HG02981 (cell line): ENCODE measurements at regions not wholly inside any gene's neighbourhood (a gene's known extent, or its start where the extent isn't known, plus 50 kb on each side); places are given as distances from the start of the nearest gene placed in this dataset.
"Not testable (repeated sequence)": the region's sequence is repeated elsewhere in the genome, so short reads cannot be mapped to it uniquely, and the experiment has no call there.

ENCODE experiments used
- ATAC-seq: cut with Tn5 transposase; IDR thresholded peaks from one replicate; pipeline ENCODE4 v1.9.1; 2021; ENCODE audit warnings: mild to moderate bottlenecking, moderate library complexity; ENCODE audit not compliant: unreplicated experiment

DNA sequence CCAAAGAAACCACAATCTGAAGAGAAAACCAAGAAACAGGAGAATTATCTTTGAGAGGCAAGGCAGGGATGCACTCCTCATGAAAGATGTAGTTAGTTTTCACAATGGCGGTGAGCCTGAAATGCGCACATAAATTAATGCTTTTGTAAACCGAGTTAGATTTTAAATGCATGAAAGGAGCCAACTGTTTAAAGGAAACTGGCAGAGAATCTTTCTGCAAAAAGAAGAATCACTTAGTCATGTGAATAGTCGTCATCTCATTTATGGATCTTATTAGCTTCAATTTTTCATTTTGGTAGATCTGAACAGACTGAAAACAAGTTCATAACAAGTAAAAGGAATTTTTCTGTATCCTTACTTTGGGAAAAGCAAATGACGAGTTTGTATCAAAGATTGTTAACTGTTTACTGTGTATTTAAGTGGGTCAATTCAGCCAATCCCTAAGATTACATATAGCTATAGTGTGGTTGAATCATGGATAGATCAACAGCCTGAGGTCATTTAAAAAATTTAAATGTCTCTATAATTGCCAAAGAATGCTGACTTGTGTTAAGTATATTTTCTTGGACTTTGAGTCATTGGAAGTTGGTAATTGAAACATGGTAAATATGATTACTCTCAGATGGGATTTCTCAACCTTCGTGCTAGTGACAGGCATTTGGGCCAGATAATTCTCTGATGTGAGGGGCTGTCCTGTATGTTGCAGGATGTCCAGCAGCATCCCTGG lies 226.6 kb upstream of the KAZN start:
- no peak for ATAC-seq

DNA sequence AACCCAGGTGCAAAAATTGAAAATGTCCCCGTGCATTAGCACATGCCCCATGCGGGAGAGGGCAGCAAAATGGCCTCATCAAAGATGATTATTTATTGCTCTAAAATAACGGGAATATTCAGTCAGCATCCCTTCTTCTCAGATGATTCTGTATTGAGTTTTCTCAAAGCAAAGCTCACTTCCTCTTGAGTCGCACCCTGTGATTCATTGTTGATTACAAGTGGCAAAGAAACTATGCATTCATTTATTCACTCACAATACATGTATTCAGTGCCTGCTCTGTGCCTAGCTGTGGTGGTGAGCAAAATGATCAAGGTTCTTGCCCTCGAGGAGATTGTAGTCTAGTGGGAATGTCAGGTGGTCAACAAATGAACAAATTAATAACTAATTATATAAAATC lies 226.0 kb upstream of the KAZN start:
- ATAC-seq, result no peak

DNA sequence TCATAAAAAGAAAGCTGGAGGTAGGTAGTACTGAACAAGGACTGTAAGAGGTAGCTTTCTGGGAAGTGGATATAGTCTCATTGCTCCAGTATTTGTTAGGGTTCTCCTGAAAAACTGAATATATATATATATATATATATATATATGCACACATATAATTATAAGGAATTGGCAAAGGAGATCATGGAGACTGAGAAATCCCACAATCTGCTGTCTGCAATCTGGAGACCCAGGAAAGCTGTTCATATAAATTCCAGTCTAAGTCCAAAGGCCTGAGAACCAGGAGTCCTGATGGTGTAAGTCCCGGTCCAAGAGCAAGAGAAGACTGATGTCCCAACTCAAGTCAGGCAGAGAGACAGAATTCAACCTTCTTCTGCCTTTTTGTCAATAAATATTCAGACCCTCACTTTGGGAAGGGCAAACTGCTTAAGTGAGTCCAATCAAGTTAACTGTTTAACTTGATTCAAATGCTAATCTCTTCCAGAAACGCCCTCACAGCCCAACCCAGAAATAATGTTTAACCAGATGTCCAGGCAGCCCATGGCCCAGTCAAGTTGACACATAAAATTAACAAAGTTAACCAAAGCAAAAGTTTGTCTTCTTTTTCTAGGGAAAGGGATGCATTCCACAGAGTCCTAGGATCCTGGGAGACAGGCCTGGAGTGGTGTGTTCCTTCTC lies 225.3 kb upstream of the KAZN start:
- no peak for ATAC-seq

DNA sequence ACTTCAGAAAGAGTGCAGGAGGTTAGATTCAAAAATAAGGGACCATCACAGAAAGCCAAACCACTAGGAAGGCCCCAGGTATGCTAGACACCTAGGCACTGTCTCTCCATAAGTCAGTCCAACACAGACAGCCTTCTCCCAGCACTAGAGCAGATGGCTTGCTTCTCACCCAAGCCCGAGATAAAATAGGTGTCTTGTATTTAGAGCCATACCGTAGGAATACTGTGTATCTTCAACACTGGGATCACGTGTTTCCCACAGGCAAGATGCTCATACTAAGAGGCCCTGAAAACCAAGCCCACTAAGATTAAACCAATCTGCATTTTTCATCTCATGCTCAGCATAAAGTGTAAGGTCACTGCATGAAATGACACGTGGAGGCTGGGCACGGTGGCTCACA lies 223.3 kb upstream of the KAZN start:
- no peak for ATAC-seq

DNA sequence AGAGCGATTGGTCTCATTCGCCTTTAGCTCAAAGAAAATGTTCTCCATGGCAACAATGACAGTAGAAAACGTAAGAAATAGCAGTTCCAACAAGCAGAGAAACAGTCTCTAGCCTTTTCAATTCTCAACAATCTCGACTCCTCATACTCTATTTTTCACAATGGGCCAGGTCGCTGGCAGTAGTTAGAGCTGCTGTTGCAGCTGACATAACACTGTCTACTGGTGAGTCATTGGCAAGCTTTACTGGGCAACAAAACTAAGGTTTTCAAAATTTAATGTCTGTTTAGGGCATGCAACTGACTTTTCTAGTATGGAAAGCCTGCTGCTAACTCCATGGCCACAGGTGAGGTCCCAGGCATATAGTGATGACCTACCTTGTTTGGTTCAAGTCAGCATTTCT lies 221.1 kb upstream of the KAZN start:
- no peak for ATAC-seq

- no peak for ATAC-seq
Measured at GRCh38 chr1:14380408-14380807, 218.1 kb upstream of the KAZN start.

GRCh38 chr1:14390816-14391215 lies 207.7 kb upstream of the KAZN start:
- ATAC-seq, result no peak

DNA sequence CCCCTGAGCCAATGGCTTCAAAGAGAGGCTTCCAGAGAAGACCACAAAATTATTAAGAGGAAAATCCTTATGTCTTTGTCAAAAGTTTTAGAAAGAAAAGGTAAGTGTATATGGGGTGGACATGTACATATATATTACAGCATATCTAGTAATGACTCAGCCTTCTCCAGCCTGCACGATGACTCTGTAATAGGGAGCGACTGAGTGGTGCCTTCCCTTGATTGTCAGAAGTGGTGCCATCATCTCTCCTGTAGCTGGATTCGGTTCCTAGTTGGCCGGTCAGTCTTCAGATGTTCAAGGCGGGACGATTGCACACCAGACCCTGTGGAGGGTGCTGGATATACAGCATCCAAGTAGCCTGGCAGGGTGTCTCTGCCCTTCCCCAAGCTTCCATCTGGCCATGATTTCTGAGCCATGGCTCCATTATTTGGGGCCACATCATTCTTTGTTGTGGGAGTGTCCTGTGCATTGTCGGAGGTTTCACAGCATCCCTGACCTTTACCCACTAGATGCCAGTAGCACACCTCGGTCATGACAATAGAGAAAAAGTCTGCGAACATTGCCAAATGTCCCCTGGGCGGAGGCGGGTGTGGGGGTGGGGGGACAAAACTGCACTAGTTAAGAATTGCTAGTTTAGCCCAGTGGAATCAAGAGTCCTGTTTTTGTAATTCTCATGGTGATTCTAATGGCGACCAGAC lies 206.2 kb upstream of the KAZN start:
- no peak for ATAC-seq

GRCh38 chr1:14392859-14393365 lies 205.6 kb upstream of the KAZN start:
- no peak for ATAC-seq

- no peak for ATAC-seq
Measured at GRCh38 chr1:14396100-14396499, 202.4 kb upstream of the KAZN start.

GRCh38 chr1:14403961-14404645 lies 194.4 kb upstream of the KAZN start:
- ATAC-seq, result no peak

GRCh38 chr1:14404862-14405301 lies 193.6 kb upstream of the KAZN start:
- no peak for ATAC-seq

DNA sequence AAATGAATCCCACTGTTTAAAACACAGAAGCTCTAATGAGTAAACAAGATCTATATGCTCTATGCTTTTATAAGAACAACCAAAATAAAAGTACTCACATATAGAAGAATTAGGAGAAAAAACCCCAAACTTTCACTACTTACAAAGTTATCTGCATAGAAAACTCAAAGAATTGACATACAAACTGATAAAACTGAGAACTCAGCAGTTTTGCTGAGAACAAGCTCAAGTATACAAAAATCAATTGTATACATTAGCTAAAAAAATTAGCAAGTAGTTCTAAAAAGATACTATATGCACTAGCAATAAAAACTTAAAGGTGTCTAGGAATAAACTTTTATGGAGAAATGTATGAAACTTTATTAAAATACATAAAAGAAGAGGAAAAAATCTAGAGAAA lies 186.2 kb upstream of the KAZN start:
- no peak for ATAC-seq

DNA sequence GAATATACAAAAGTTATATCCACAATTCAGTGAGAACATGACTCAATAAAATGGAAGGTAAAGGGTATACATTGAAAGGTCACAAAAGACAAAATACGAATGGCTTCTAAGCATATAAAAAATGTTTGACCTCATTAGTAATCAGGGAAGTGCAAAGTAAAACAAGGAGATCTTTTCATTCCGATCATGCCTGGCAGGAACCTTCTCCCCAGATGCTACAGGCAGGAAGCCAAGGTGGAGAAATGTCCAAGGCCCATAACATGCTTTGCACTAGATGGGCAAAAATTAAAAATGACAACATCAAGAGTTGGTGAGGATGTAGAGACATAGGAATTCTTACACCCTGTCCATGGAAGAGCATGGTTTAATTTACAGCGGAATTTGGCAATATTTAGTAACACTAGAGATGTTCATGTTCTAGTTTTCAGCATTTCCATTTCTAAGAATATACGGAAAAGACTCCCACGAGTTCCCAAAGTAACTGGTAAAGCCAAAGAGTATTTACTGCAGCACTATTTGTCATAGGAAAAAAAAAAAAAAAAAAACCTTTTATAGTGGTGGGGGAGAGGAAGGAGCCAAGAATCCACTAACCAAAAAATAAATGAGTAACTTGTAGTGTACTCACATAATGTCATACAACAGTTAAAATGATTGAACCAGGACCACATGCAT lies 184.5 kb upstream of the KAZN start:
- no peak for ATAC-seq

DNA sequence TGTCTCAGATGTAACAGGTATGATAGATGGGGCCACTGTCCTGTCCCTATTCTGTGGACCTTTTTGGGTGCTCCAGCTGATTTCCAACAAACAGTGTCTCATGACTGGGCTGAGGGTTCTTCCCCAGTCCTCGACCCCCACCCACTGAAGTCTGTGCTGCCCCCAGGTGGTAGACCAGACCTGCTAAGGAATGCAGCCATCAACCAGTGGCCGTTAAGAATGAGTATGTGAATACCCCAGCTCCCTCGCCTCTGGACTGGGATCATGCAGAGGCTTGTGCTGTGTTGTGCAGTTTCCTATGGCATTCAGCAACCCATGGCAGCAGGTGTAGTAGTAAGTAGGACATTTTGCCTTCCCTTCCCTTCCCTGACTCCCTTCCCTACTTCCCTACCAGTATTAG lies 183.1 kb upstream of the KAZN start:
- no peak for ATAC-seq

GRCh38 chr1:14419778-14420218 lies 178.7 kb upstream of the KAZN start:
- not testable (repeated sequence) for ATAC-seq

- no peak for ATAC-seq
Measured at GRCh38 chr1:14420686-14421085, 177.8 kb upstream of the KAZN start.

- no peak for ATAC-seq
Measured at GRCh38 chr1:14421295-14421976, 177.0 kb upstream of the KAZN start.

- no peak for ATAC-seq
Measured at GRCh38 chr1:14421977-14422609, 176.4 kb upstream of the KAZN start.
